Upper lobe of right lung (tissue), 1 donor: ENCODE measurements at regions not wholly inside any gene's neighbourhood (a gene's known extent, or its start where the extent isn't known, plus 50 kb on each side); places are given as distances from the start of the nearest gene placed in this dataset.

ENCODE experiments used
- ATAC-seq: fragments of 200-7000 bp; cut with Tn5 transposase; one replicate; pipeline ENCODE4 v1.9.1; 2020; ENCODE audit warnings: mild to moderate bottlenecking, moderate library complexity
- DNase-seq: peaks from one replicate; pipeline ENCODE4 v3.0.0-alpha.2; 2020
- H3K27ac ChIP-seq: fragments of 200-600 bp; one replicate; pipeline ENCODE4 v1.8.0; 2022
- H3K27me3 ChIP-seq: fragments of 200-600 bp; one replicate; pipeline ENCODE4 v1.8.0; 2022; ENCODE audit warnings: mild to moderate bottlenecking
- H3K36me3 ChIP-seq: fragments of 200-600 bp; one replicate; pipeline ENCODE4 v1.8.0; 2022
- H3K4me1 ChIP-seq: fragments of 200-600 bp; one replicate; pipeline ENCODE4 v1.8.0; 2022
- H3K4me3 ChIP-seq: fragments of 200-600 bp; one replicate; pipeline ENCODE4 v1.8.0; 2022; ENCODE audit warnings: mild to moderate bottlenecking
- H3K9me3 ChIP-seq: fragments of 200-600 bp; one replicate; pipeline ENCODE4 v1.8.0; 2022
- CTCF ChIP-seq: fragments of 200-600 bp; IDR thresholded peaks from one replicate; pipeline ENCODE4 v1.8.0; 2022; ENCODE audit warnings: antibody characterized with exemption
- intact Hi-C: fragments of 100-400 bp; cut with DNase I; formaldehyde crosslinking; loops from one replicate; pipeline ENCODE4 v1.11.0; 2022
- donor health status: DM: no; HTN: yes; CAD: no; lungs with severe emphysema.

GRCh38 chr5:12840972-12841371 lies 936.7 kb upstream of the CTNND2 start:
- Histone ChIP-seq H3K36me3 (no peaks in the 10 kb centered on the region), H3K27me3 (no peaks in the 10 kb centered on the region), H3K4me3 (no peak overlapping the region), H3K4me1 (no peaks in the 10 kb centered on the region), H3K27ac (no peak overlapping the region), H3K9me3 (no peaks in the 10 kb centered on the region)
- no peak for DNase-seq
- ATAC-seq = no peak
- intact Hi-C loops = no loop called here
- no peak for TF ChIP-seq CTCF

DNA sequence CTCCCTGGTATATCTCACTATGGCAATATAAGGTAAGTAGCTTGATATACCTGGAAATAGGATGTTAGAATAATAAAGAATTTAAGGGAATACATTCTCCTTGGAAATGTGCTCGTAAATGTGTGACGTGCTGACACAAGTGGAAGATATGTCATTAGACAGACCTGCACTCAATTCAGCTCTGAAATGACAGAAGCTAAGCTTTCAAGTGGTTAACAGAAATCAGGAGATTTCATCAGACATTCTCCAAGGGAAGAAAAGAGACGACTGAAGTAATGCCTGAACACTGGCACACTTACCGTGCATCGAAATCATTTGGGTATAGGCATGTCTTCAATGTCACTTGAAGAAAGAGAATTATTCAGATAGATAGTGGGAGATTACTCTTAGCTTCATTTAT lies 933.3 kb upstream of the CTNND2 start:
- no peak overlapping the region for H3K4me3 ChIP-seq

DNA sequence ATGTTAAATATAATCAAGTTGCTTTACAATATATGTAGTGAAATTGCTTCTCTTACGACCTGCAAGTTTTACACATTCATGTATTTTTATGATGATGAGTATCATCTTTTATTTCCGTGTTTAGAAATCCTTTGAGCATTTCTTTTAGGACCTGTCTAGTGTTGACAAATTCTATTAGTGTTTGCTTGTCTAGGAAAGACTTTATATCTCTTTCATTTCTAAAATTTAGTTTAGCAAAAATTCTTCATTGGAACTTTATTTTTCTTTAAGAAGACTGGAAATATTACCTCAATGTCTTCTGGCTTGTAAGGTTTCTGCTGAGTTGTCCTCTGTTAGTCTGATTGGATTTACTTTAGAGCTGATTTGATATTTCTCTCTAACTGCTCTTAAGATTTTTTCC lies 920.9 kb upstream of the CTNND2 start:
- H3K27ac ChIP-seq = no peak overlapping the region
- ATAC-seq (no peak), DNase-seq (no peak)
- no peaks in the 10 kb centered on the region for H3K36me3 ChIP-seq
- TF ChIP-seq CTCF = no peak
- no peaks in the 10 kb centered on the region for H3K4me1 ChIP-seq
- H3K9me3 ChIP-seq = no peaks in the 10 kb centered on the region
- intact Hi-C loops = no loop called here
- no peak overlapping the region for H3K4me3 ChIP-seq
- no peaks in the 10 kb centered on the region for H3K27me3 ChIP-seq

More for the DNA sequence above, 933.3 kb upstream of the CTNND2 start:
- ATAC-seq (no peak), DNase-seq (no peak)
- Histone ChIP-seq H3K27ac (no peak overlapping the region), H3K4me1 (no peaks in the 10 kb centered on the region), H3K27me3 (no peaks in the 10 kb centered on the region), H3K9me3 (no peaks in the 10 kb centered on the region), H3K36me3 (no peaks in the 10 kb centered on the region)
- intact Hi-C loops = no loop called here
- TF ChIP-seq CTCF = no peak

DNA sequence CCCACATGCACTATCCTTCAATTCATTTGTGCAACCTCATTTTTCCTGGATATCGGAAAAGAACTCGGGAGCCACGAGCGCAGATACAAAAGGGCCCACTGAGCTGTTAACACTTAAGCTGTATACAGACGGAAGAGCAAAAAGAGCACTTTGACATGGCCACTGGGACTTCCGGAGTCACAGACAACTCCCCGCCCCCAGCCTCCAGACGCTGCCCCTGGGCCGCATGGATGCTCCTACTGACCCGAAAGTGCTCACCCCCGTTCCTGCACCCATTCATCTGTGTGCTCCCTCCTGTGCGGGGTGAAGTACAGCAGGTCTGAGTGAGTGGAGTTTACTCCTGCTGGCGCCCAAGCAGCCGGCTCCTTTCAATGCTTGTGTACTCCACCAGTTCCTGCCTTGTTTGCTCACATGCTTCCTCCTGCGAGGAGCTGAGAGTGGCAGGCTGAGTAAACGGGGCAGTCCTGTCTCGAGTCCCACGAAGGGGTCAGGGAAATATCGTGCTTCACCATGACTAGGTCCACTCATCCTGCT lies 901.0 kb upstream of the CTNND2 start:
- no peak overlapping the region for H3K27ac ChIP-seq
- H3K4me1 ChIP-seq = no peaks in the 10 kb centered on the region
- TF ChIP-seq CTCF = no peak
- H3K4me3 ChIP-seq = no peak overlapping the region
- ATAC-seq (peak; percentile 27), DNase-seq (no peak)
- intact Hi-C loops = no loop called here
- H3K36me3 ChIP-seq = no peaks in the 10 kb centered on the region
- no peaks in the 10 kb centered on the region for H3K27me3 ChIP-seq
- H3K9me3 ChIP-seq = no peaks in the 10 kb centered on the region

DNA sequence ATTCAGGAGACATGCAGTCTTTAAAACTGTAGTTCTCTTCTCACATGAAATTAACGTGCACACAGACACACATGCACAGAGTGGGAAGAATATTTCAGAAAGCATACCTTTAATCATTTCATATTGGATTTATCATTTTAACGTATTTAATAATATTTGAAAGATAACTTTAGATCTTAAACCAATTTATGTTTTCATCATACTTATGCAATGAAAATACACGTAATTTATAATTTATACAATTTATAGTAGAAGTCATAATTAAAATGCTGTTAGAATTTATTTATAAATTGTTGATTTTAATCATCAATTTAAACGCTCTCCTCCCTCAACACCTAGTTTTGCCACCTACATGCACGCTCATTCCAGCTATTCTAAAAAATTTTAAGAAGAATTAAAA lies 894.9 kb upstream of the CTNND2 start:
- H3K9me3 ChIP-seq = no peaks in the 10 kb centered on the region
- H3K36me3 ChIP-seq = no peaks in the 10 kb centered on the region
- no peak overlapping the region for H3K27ac ChIP-seq
- TF ChIP-seq CTCF = no peak
- no peaks in the 10 kb centered on the region for H3K27me3 ChIP-seq
- no peak overlapping the region for H3K4me3 ChIP-seq
- intact Hi-C loops = no loop called here
- DNase-seq (no peak), ATAC-seq (no peak)
- H3K4me1 ChIP-seq = no peaks in the 10 kb centered on the region

- TF ChIP-seq CTCF = no peak
- intact Hi-C loops = no loop called here
Measured at GRCh38 chr5:12795333-12795663, 891.1 kb upstream of the CTNND2 start.

More at GRCh38 chr5:12795333-12795663, 891.1 kb upstream of the CTNND2 start:
- H3K4me1 ChIP-seq = no peaks in the 10 kb centered on the region
- no peaks in the 10 kb centered on the region for H3K36me3 ChIP-seq
- H3K27me3 ChIP-seq = no peaks in the 10 kb centered on the region
- H3K27ac ChIP-seq = no peak overlapping the region
- H3K9me3 ChIP-seq = no peaks in the 10 kb centered on the region
- H3K4me3 ChIP-seq = no peak overlapping the region
- ATAC-seq = peak; percentile 34
- no peak for DNase-seq
